ENCODE measurements at regions not wholly inside any gene's neighbourhood (a gene's known extent, or its start where the extent isn't known, plus 50 kb on each side); places are given as distances from the start of the nearest gene placed in this dataset.
A peak's percentile ranks its signal among the peaks of the same experiment; 100 is the strongest.

- no peak for TF ChIP-seq CREB3L1 (IDR thresholded peaks at IDR 0.05; ENCODE audit: borderline replicate concordance, low read depth)
- peak; percentile 48 for TF ChIP-seq MAX (CRISPR knock-in tag; IDR thresholded peaks at IDR 0.05)
- no peak for TF ChIP-seq ZNF133 (CRISPR knock-in tag; IDR thresholded peaks at IDR 0.05)
- peak; percentile 95 for TF ChIP-seq ZBTB33 (CRISPR knock-in tag; IDR thresholded peaks at IDR 0.05)
- no peak for TF ChIP-seq NONO (IDR thresholded peaks at IDR 0.05; ENCODE audit: low read depth in 2 of 2, low read length in 1 of 2)
- TF ChIP-seq GATAD2A (IDR thresholded peaks at IDR 0.05): no peak
- no peak for TF ChIP-seq ZNF282 (CRISPR knock-in tag; IDR thresholded peaks at IDR 0.05)
- no peak for TF ChIP-seq SIX5 (IDR thresholded peaks at IDR 0.05; ENCODE audit: borderline replicate concordance in 1 of 2, insufficient read depth in 1 of 2, low read depth in 1 of 2, low read length in 2 of 2)
- TF ChIP-seq ZNF12 (CRISPR knock-in tag; IDR thresholded peaks at IDR 0.05): peak; percentile 95
- TF ChIP-seq CBFA2T2 (conservative IDR thresholded peaks at IDR 0.05): peak; percentile 22; the same call in 1 of the 2 replicates
- no peak for TF ChIP-seq SMARCA5 (IDR thresholded peaks at IDR 0.05)
- no peak for TF ChIP-seq NUFIP1 (IDR thresholded peaks at IDR 0.05; ENCODE audit: partially characterized antibody)
- no peak for TF ChIP-seq ZNF76 (CRISPR knock-in tag; IDR thresholded peaks at IDR 0.05; ENCODE audit: borderline replicate concordance)
- TF ChIP-seq KAT2B (IDR thresholded peaks at IDR 0.05; ENCODE audit: low read depth, low read length): no peak
- no peak for TF ChIP-seq FOXO4 (CRISPR knock-in tag; IDR thresholded peaks at IDR 0.05)
- TF ChIP-seq SOX6 (IDR thresholded peaks at IDR 0.05): no peak
- no peak for TF ChIP-seq RB1 (IDR thresholded peaks at IDR 0.05; ENCODE audit: low read depth)
- no peak for TF ChIP-seq ATF4 (CRISPR knock-in tag; IDR thresholded peaks at IDR 0.05)
- no peak for TF ChIP-seq IRF1 (CRISPR knock-in tag; IDR thresholded peaks at IDR 0.05; ENCODE audit: borderline replicate concordance)
- no peak for TF ChIP-seq SRF (CRISPR knock-in tag; IDR thresholded peaks at IDR 0.05)
- TF ChIP-seq GMEB1 (CRISPR knock-in tag; IDR thresholded peaks at IDR 0.05): no peak
- TF ChIP-seq ZNF174 (CRISPR knock-in tag; IDR thresholded peaks at IDR 0.05): no peak
These were observed 71.7 kb downstream of the TOMM20 start (continued) for GRCh38 chr1:235056937-235057336.

Data from K562 (cell line).